H1 (cell line): ENCODE measurements at regions not wholly inside any gene's neighbourhood (a gene's known extent, or its start where the extent isn't known, plus 50 kb on each side); places are given as distances from the start of the nearest gene placed in this dataset.

ENCODE experiments used
- CHD7 ChIP-seq: fragments of 300-600 bp; sonication (generic); IDR thresholded peaks from 2 replicates; pipeline ENCODE4 v1.7.1; 2012; ENCODE audit warnings: low read length, moderate library complexity, mild to moderate bottlenecking, inconsistent platforms; ENCODE audit not compliant: insufficient replicate concordance
- JUND ChIP-seq: IDR thresholded peaks from 2 replicates; pipeline ENCODE4 v1.6.1; 2011; ENCODE audit warnings: mild to moderate bottlenecking, improper control_type of control experiment, low read length

- TF ChIP-seq CHD7, result no peak
- TF ChIP-seq JUND, result peak; percentile 57; the same call in 1 of the 2 replicates
- TF ChIP-seq, all 59 proteins: peak for 2
Observed at GRCh38 chr13:39836038-39836437, 180.6 kb downstream of the COG6 start (continued).
